Adrenal gland (tissue), 5 donors: ENCODE measurements at regions not wholly inside any gene's neighbourhood (a gene's known extent, or its start where the extent isn't known, plus 50 kb on each side); places are given as distances from the start of the nearest gene placed in this dataset.

Experiments
- POLR2A ChIP-seq, 2 donors: fragments of 450-650 bp; IDR thresholded peaks; one replicate each; pipeline ENCODE4 v1.6.1; 2017; ENCODE audit warnings: antibody characterized with exemption in 2 of 2, mild to moderate bottlenecking in 2 of 2, moderate library complexity in 1 of 2
- TF ChIP-seq, protein P1 (sequence below), 6 experiments: fragments of 450-650 bp in 4 of 6; fragments of 200-600 bp in 2 of 6; sonication (generic) in 1 of 6; IDR thresholded peaks; 1 replicate in 5 of 6; 2 replicates in 1 of 6; pipeline versions ENCODE4 v1.5.1 to v1.8.0; 2016 to 2021; ENCODE audit warnings: antibody characterized with exemption in 6 of 6, mild to moderate bottlenecking in 2 of 6, moderate library complexity in 1 of 6
- donor health status: DM: no; HTN: no; CAD: no.

DNA sequence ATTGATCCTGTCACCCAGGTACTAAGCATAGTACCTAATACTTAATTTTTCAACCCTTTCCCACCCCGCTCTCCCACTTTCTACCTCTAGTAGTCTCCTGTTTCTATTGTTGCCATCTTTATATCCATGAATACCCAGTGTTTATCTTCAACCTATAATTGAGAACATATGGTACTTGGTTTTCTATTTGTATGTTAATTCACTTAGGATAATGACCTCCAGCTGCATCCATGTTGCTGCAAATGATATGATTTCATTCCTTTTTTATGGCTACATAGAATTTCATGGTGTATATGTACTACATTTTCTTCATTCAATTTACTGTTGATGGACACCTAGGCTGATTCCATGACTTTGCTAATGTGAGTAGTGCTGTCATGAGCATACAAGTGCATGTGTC is 547.3 kb upstream of the NOVA1 start:
- TF ChIP-seq, protein P1, sequence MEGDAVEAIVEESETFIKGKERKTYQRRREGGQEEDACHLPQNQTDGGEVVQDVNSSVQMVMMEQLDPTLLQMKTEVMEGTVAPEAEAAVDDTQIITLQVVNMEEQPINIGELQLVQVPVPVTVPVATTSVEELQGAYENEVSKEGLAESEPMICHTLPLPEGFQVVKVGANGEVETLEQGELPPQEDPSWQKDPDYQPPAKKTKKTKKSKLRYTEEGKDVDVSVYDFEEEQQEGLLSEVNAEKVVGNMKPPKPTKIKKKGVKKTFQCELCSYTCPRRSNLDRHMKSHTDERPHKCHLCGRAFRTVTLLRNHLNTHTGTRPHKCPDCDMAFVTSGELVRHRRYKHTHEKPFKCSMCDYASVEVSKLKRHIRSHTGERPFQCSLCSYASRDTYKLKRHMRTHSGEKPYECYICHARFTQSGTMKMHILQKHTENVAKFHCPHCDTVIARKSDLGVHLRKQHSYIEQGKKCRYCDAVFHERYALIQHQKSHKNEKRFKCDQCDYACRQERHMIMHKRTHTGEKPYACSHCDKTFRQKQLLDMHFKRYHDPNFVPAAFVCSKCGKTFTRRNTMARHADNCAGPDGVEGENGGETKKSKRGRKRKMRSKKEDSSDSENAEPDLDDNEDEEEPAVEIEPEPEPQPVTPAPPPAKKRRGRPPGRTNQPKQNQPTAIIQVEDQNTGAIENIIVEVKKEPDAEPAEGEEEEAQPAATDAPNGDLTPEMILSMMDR (IDR thresholded peaks at IDR 0.05), result no peak
- TF ChIP-seq POLR2A (IDR thresholded peaks at IDR 0.05), result no peak
